Immature natural killer cell (primary cell): ENCODE measurements at regions not wholly inside any gene's neighbourhood (a gene's known extent, or its start where the extent isn't known, plus 50 kb on each side); places are given as distances from the start of the nearest gene placed in this dataset.
"Not testable (repeated sequence)": the region's sequence is repeated elsewhere in the genome, so short reads cannot be mapped to it uniquely, and the experiment has no call there.

Experiments
- DNase-seq, 3 donors: peaks; one replicate each; pipeline ENCODE4 v3.0.0; 2022; ENCODE audit warnings: mixed read lengths in 1 of 3
- H3K27ac Mint-ChIP-seq, 6 donors: one replicate each; pipeline ENCODE4 v1.8.0; 2020; ENCODE audit warnings: mixed read lengths in 6 of 6, mild to moderate bottlenecking in 5 of 6, inconsistent platforms in 4 of 6, moderate library complexity in 3 of 6
- H3K27me3 Mint-ChIP-seq, 3 donors: one replicate each; pipeline ENCODE4 v1.8.0; 2020 to 2021; ENCODE audit warnings: low read depth in 3 of 3, mild to moderate bottlenecking in 3 of 3, mixed read lengths in 3 of 3, moderate library complexity in 3 of 3, inconsistent platforms in 1 of 3
- H3K36me3 Mint-ChIP-seq, 3 donors: one replicate each; pipeline ENCODE4 v1.8.0; 2020; ENCODE audit warnings: mixed read lengths in 3 of 3, inconsistent platforms in 2 of 3, mild to moderate bottlenecking in 2 of 3
- H3K4me1 Mint-ChIP-seq, 2 donors: one replicate each; pipeline ENCODE4 v1.8.0; 2020; ENCODE audit warnings: inconsistent platforms in 2 of 2, mild to moderate bottlenecking in 2 of 2, mixed read lengths in 2 of 2, moderate library complexity in 1 of 2
- H3K4me3 Mint-ChIP-seq, 5 donors: one replicate each; pipeline ENCODE4 v1.8.0; 2020; ENCODE audit warnings: mild to moderate bottlenecking in 5 of 5, mixed read lengths in 5 of 5, inconsistent platforms in 3 of 5, moderate library complexity in 3 of 5
- H3K9me3 Mint-ChIP-seq, 6 donors: one replicate each; pipeline ENCODE4 v1.8.0; 2020; ENCODE audit warnings: mild to moderate bottlenecking in 6 of 6, mixed read lengths in 6 of 6, inconsistent platforms in 4 of 6, moderate library complexity in 3 of 6

DNA sequence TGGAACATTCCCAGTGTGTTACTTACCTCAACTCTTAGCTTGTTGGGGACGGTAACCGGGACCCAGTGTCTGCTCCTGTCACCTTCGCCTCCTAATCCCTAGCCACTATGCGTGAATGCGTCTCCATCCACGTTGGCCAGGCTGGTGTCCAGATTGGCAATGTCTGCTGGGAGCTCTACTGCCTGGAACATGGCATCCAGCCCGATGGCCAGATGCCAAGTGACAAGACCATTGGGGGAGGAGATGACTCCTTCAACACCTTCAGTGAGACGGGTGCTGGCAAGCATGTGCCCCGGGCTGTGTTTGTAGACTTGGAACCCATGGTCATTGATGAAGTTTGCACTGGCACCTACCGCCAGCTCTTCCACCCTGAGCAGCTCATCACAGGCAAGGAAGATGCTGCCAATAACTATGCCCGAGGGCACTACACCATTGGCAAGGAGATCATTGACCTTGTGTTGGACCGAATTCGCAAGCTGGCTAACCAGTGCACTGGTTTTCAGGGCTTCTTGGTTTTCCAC is 59.8 kb upstream of the CHORDC1 start:
- not testable (repeated sequence) for H3K36me3 Mint-ChIP-seq, DNase-seq

DNA sequence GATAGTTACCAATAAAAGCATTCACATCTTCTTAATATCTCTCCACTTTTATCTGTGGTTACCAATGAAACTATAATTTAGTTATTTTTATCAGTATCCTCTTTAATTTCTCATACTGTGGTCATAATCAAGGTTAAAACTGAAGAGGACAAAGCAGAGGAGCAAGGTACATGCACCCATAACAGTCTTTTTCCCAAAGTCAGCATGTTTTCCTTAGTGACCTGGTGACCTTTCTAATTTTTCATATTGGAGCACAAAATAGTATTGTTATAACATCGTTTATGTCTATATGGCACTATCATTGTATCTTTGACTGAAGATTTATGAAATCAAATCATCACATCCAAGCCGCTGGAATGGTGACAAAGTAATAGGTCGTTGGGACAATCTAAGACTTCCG is 51.5 kb upstream of the CHORDC1 start:
- peaks cover 0 to 7% (median 0%) of the 10 kb centered on the region in 3 donors for H3K36me3 Mint-ChIP-seq
- H3K27me3 Mint-ChIP-seq, result peaks cover 0 to 5% (median 3%) of the 10 kb centered on the region in 3 donors
- H3K4me3 Mint-ChIP-seq, result no peak overlapping the region
- H3K9me3 Mint-ChIP-seq, result peaks cover 0 to 7% (median 3%) of the 10 kb centered on the region in 6 donors
- no peak for DNase-seq
- no peak overlapping the region for H3K27ac Mint-ChIP-seq
- H3K4me1 Mint-ChIP-seq, result no peaks in the 10 kb centered on the region

More for the DNA sequence above, 59.8 kb upstream of the CHORDC1 start:
- not testable (repeated sequence) for H3K27ac Mint-ChIP-seq, H3K4me3 Mint-ChIP-seq, H3K27me3 Mint-ChIP-seq, H3K4me1 Mint-ChIP-seq, H3K9me3 Mint-ChIP-seq
